ENCODE measurements at regions not wholly inside any gene's neighbourhood (a gene's known extent, or its start where the extent isn't known, plus 50 kb on each side); places are given as distances from the start of the nearest gene placed in this dataset.
A peak's percentile ranks its signal among the peaks of the same experiment; 100 is the strongest.

DNA sequence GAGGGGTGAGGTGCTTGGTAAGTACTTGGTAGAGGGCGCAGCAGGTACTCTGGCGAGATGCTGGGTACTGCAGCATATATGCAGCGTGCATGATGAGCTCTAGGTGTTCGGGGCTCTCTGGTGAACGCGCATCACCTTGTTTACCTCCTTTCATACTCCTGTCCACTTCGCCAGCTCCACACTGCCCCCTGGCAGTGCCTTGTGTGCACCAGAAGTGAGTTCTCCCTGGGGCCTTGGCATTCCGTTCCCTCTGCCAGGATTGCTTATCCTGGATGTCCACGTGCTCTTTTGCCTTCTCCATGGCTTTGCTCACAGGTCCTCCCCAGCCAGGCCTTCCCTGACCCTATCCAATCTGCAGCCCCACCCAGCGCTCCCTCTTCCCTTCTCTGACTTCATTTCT is 154.2 kb downstream of the MRM1 start:
- TF ChIP-seq CTCF (conservative IDR thresholded peaks at IDR 0.05; ENCODE audit: low read depth, low read length) = peak; percentile 53
- DNase-seq (ENCODE audit: low read depth) = no peak

GRCh38 chr17:36756695-36757094 is 155.3 kb downstream of the MRM1 start:
- H3K4me3 ChIP-seq (ENCODE audit: low read length) = no peak overlapping the region
- DNase-seq (ENCODE audit: low read depth) = no peak
- TF ChIP-seq CTCF (conservative IDR thresholded peaks at IDR 0.05; ENCODE audit: low read depth, low read length) = no peak

More for the DNA sequence above, 154.2 kb downstream of the MRM1 start:
- no peak overlapping the region for H3K4me3 ChIP-seq (ENCODE audit: low read length)

- TF ChIP-seq CTCF (conservative IDR thresholded peaks at IDR 0.05; ENCODE audit: low read depth, low read length) = no peak
- no peak overlapping the region for H3K4me3 ChIP-seq (ENCODE audit: low read length)
- no peak for DNase-seq (ENCODE audit: low read depth)
Observed at GRCh38 chr17:36760425-36760824, 159.0 kb downstream of the MRM1 start.

GRCh38 chr17:36761203-36761950 is 160.0 kb downstream of the MRM1 start:
- H3K4me3 ChIP-seq (ENCODE audit: low read length) = no peak overlapping the region
- no peak for DNase-seq (ENCODE audit: low read depth)
- no peak for TF ChIP-seq CTCF (conservative IDR thresholded peaks at IDR 0.05; ENCODE audit: low read depth, low read length)

- TF ChIP-seq CTCF (conservative IDR thresholded peaks at IDR 0.05; ENCODE audit: low read depth, low read length) = no peak
- no peak overlapping the region for H3K4me3 ChIP-seq (ENCODE audit: low read length)
- DNase-seq (ENCODE audit: low read depth) = no peak
Observed at GRCh38 chr17:36765436-36766043, 164.2 kb downstream of the MRM1 start.

DNA sequence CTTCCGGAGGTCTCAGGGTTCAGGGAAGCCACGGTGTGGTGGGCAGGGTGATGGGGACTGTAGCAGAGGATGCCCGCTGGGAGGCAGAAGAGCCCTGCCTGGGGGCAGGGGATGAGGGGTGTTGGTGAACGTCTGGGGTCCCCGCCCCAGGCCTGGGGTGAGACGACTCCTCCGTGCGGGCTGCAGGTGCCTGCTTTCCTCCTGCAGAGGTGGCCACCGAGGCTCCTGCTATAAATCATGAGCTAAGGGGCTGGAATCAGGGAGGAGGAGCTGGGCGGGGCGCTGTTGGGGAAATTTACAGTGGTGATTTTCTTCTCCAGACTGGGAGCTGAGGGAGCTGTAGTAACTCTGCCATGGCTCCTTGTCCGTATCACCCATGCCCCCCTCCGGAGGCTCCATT is 167.0 kb downstream of the MRM1 start:
- DNase-seq (ENCODE audit: low read depth) = no peak
- TF ChIP-seq CTCF (conservative IDR thresholded peaks at IDR 0.05; ENCODE audit: low read depth, low read length) = peak; percentile 21
- no peak overlapping the region for H3K4me3 ChIP-seq (ENCODE audit: low read length)

DNA sequence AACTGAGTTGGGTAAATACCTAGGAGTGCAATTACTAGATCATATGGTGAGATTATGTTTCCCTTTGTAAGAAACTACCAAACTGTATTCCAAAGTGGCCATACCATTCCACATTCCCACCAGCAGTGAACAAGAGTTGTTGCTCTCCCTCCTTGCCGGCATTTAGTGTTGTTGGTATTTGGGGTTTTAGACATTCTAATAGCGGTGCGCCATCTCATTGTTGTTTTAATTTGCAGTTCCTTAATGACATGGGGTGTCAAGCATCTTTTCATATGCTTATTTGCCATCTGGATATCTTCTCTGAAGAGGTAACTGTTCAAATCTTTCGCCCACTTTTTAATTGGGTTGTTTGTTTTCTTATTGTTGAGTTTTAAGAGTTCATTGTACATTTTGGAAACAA is 164.2 kb upstream of the LHX1 start:
- no peak for TF ChIP-seq CTCF (conservative IDR thresholded peaks at IDR 0.05; ENCODE audit: low read depth, low read length)
- no peak for DNase-seq (ENCODE audit: low read depth)
- H3K4me3 ChIP-seq (ENCODE audit: low read length) = no peak overlapping the region

Measured in retinal pigment epithelial cell (primary cell).